ENCODE measurements at regions not wholly inside any gene's neighbourhood (a gene's known extent, or its start where the extent isn't known, plus 50 kb on each side); places are given as distances from the start of the nearest gene placed in this dataset.

GRCh38 chr22:48588878-48589450, 1238.7 kb downstream of the BRD1 start:
- no peaks in the 10 kb centered on the region for H3K4me1 ChIP-seq (replicated peaks in 1 of 2)

GRCh38 chr22:48588151-48588877, 1239.4 kb downstream of the BRD1 start:
- no peaks in the 10 kb centered on the region for H3K4me1 ChIP-seq (replicated peaks in 1 of 2)
- TF ChIP-seq POLR2A (IDR thresholded peaks at IDR 0.05) = no peak
- H3K27ac ChIP-seq = no peak overlapping the region
- intact Hi-C loops (cut with DNase I) = no loop called here
- 81 to 91% (median 86%) methylated on average over 16 to 23 of the region's 23 CpGs for WGBS, 4 donors
- H3K27me3 ChIP-seq = no peaks in the 10 kb centered on the region
- no peak for DNase-seq
- H3K9me3 ChIP-seq (replicated peaks in 1 of 3) = no peaks in the 10 kb centered on the region
- no peak overlapping the region for H3K4me3 ChIP-seq
- no peaks in the 10 kb centered on the region for H3K36me3 ChIP-seq (replicated peaks in 1 of 2)

More at GRCh38 chr22:48588878-48589450, 1238.7 kb downstream of the BRD1 start:
- intact Hi-C loops (cut with DNase I) = no loop called here
- Histone ChIP-seq H3K27ac (no peak overlapping the region), H3K27me3 (no peaks in the 10 kb centered on the region), H3K4me3 (no peak overlapping the region), H3K9me3 (replicated peaks in 1 of 3) (no peaks in the 10 kb centered on the region), H3K36me3 (replicated peaks in 1 of 2) (no peaks in the 10 kb centered on the region)
- TF ChIP-seq CTCF (IDR thresholded peaks at IDR 0.05) (no peak), POLR2A (IDR thresholded peaks at IDR 0.05) (no peak)
- WGBS, 4 donors = 78 to 89% (median 84%) methylated on average over 8 to 9 of the region's 9 CpGs
- no peak for DNase-seq

GRCh38 chr22:48587236-48587865, 1240.3 kb downstream of the BRD1 start:
- no peak for DNase-seq
- H3K27me3 ChIP-seq = no peaks in the 10 kb centered on the region
- no peak overlapping the region for H3K27ac ChIP-seq
- no peaks in the 10 kb centered on the region for H3K4me1 ChIP-seq (replicated peaks in 1 of 2)
- H3K36me3 ChIP-seq (replicated peaks in 1 of 2) = no peaks in the 10 kb centered on the region
- no peaks in the 10 kb centered on the region for H3K9me3 ChIP-seq (replicated peaks in 1 of 3)
- WGBS, 4 donors = 76 to 87% (median 85%) methylated on average over 11 to 18 of the region's 18 CpGs
- TF ChIP-seq POLR2A (IDR thresholded peaks at IDR 0.05) = no peak
- no peak for TF ChIP-seq CTCF (IDR thresholded peaks at IDR 0.05)
- intact Hi-C loops (cut with DNase I) = no loop called here
- no peak overlapping the region for H3K4me3 ChIP-seq

- DNase-seq = no peak
- Histone ChIP-seq H3K4me3 (no peak overlapping the region), H3K36me3 (replicated peaks in 1 of 2) (no peaks in the 10 kb centered on the region), H3K27me3 (no peaks in the 10 kb centered on the region), H3K4me1 (replicated peaks in 1 of 2) (no peaks in the 10 kb centered on the region), H3K27ac (no peak overlapping the region), H3K9me3 (replicated peaks in 1 of 3) (no peaks in the 10 kb centered on the region)
- intact Hi-C loops (cut with DNase I) = no loop called here
- TF ChIP-seq POLR2A (IDR thresholded peaks at IDR 0.05) (no peak), CTCF (IDR thresholded peaks at IDR 0.05) (no peak)
- 82 to 100% (median 91%) methylated on average over 1 to 7 of the region's 7 CpGs for WGBS, 4 donors
Measured at GRCh38 chr22:48586799-48587185, 1240.9 kb downstream of the BRD1 start.

All from adrenal gland (tissue), 9 donors.